ENCODE measurements at regions not wholly inside any gene's neighbourhood (a gene's known extent, or its start where the extent isn't known, plus 50 kb on each side); places are given as distances from the start of the nearest gene placed in this dataset.
"Not testable (repeated sequence)": the region's sequence is repeated elsewhere in the genome, so short reads cannot be mapped to it uniquely, and the experiment has no call there.

DNA sequence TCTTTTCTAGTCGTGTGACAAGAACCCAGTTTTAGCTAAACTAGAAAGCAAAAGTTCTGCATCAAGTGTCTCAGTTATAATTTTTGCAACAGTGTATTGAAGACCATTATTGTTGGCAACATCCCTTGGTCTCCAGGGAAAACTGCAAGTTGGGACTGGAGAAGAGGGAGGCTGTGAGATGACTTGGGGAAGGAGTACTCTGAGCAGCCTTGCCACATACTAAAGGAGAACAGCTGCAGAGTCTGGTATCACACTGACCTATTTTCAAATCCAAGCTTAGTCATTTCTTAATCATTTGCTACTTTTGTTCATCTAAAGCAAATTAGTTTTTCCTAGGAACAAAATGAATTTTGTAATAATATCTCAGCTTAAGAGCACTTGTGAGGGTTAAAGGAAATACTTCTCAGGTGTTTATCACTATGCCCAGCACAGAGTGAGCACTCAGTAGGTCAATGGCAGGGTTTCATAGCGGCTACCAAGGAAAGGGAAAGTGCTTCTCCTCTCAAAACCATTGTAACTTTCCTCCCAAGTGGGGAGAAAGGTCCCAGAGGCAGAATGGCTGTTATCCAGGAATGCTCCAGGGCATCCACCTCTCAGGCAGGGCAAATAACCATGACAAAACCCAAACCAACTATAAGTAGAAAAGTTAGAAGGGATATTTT lies 247.1 kb downstream of the C11orf87 start:
- intact Hi-C loops (cut with DNase I), result no loop called here
- Histone ChIP-seq H3K9me3 (peaks cover 9% of the 10 kb centered on the region), H3K27ac (no peak overlapping the region), H3K4me1 (no peaks in the 10 kb centered on the region), H3K27me3 (no peaks in the 10 kb centered on the region), H3K36me3 (no peaks in the 10 kb centered on the region), H3K4me3 (no peak overlapping the region)
- DNase-seq (ENCODE audit: extremely low spot score in 2 of 2), result no peak
- TF ChIP-seq CTCF (IDR thresholded peaks at IDR 0.05), result no peak
- no peak for TF ChIP-seq POLR2AphosphoS5 (IDR thresholded peaks at IDR 0.05; ENCODE audit: insufficient read depth in 1 of 2, low read depth in 1 of 2)
- no peak for TF ChIP-seq POLR2A (IDR thresholded peaks at IDR 0.05)

GRCh38 chr11:109677231-109677630 lies 255.2 kb downstream of the C11orf87 start:
- intact Hi-C loops (cut with DNase I), result no loop called here
- TF ChIP-seq CTCF (IDR thresholded peaks at IDR 0.05) (no peak), POLR2A (IDR thresholded peaks at IDR 0.05) (no peak), POLR2AphosphoS5 (IDR thresholded peaks at IDR 0.05; ENCODE audit: insufficient read depth in 1 of 2, low read depth in 1 of 2) (no peak)
- Histone ChIP-seq H3K36me3 (no peaks in the 10 kb centered on the region), H3K27me3 (no peaks in the 10 kb centered on the region), H3K4me1 (no peaks in the 10 kb centered on the region), H3K4me3 (no peak overlapping the region), H3K27ac (no peak overlapping the region), H3K9me3 (no peaks in the 10 kb centered on the region)
- no peak for DNase-seq (ENCODE audit: extremely low spot score in 2 of 2)

GRCh38 chr11:109677876-109678275 lies 255.9 kb downstream of the C11orf87 start:
- no peak overlapping the region for H3K27ac ChIP-seq
- no peaks in the 10 kb centered on the region for H3K27me3 ChIP-seq
- no peaks in the 10 kb centered on the region for H3K36me3 ChIP-seq
- no peaks in the 10 kb centered on the region for H3K4me1 ChIP-seq
- DNase-seq (ENCODE audit: extremely low spot score in 2 of 2), result no peak
- H3K4me3 ChIP-seq, result no peak overlapping the region
- intact Hi-C loops (cut with DNase I), result no loop called here
- no peaks in the 10 kb centered on the region for H3K9me3 ChIP-seq
- TF ChIP-seq CTCF (IDR thresholded peaks at IDR 0.05), result no peak
- no peak for TF ChIP-seq POLR2A (IDR thresholded peaks at IDR 0.05)
- TF ChIP-seq POLR2AphosphoS5 (IDR thresholded peaks at IDR 0.05; ENCODE audit: insufficient read depth in 1 of 2, low read depth in 1 of 2), result no peak

DNA sequence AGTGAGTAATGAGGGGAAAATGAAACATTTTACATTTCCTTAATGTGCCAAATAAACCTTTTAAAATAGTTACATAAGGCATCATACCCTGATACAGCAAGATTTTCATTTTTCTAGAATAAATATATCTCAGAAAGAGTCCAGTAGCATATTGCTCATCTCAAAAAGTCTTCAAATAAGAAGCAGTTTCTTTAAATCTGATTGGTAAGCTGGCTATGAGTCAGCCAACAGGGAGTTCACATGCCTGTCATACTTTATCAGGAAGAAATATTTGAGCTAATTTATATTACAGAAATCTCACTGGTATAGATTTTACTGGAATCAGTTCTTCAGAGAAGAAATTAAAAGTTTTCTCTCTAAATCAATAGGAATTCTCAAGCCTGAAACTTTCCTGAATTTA lies 258.1 kb downstream of the C11orf87 start:
- H3K4me3 ChIP-seq, result no peak overlapping the region
- DNase-seq (ENCODE audit: extremely low spot score in 2 of 2), result no peak
- no peak for TF ChIP-seq POLR2A (IDR thresholded peaks at IDR 0.05)
- no peak for TF ChIP-seq POLR2AphosphoS5 (IDR thresholded peaks at IDR 0.05; ENCODE audit: insufficient read depth in 1 of 2, low read depth in 1 of 2)
- no peak for TF ChIP-seq CTCF (IDR thresholded peaks at IDR 0.05)
- no peaks in the 10 kb centered on the region for H3K36me3 ChIP-seq
- H3K9me3 ChIP-seq, result no peaks in the 10 kb centered on the region
- no peak overlapping the region for H3K27ac ChIP-seq
- H3K4me1 ChIP-seq, result no peaks in the 10 kb centered on the region
- no peaks in the 10 kb centered on the region for H3K27me3 ChIP-seq
- intact Hi-C loops (cut with DNase I), result no loop called here

DNA sequence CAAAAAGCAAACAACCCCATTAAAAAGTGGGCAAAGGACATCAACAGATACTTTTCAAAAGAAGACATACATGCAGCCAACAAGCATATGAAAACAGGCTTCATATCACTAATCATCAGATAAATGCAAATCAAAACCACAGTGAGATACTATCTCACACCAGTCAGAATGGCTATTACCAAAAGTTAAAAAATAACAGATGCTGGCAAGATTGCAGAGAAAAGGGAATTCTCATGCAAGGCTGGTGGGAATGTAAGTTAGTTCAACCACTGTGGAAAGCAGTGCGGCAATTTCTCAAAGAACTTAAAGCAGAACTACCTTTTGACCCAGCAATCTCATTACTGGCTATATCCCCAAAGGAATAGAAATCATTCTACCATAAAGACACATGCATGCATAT lies 260.8 kb downstream of the C11orf87 start:
- H3K4me3 ChIP-seq; H3K9me3 ChIP-seq; DNase-seq (ENCODE audit: extremely low spot score in 2 of 2); intact Hi-C loops (cut with DNase I); H3K4me1 ChIP-seq; H3K36me3 ChIP-seq; H3K27ac ChIP-seq; H3K27me3 ChIP-seq: not testable (repeated sequence)
